ENCODE measurements at regions not wholly inside any gene's neighbourhood (a gene's known extent, or its start where the extent isn't known, plus 50 kb on each side); places are given as distances from the start of the nearest gene placed in this dataset.

GRCh38 chr3:67278015-67278618, 280.0 kb downstream of the KBTBD8 start:
- Histone ChIP-seq H3K4me1 (ENCODE audit: control insufficient read depth, insufficient read depth, low read length) (no peaks in the 10 kb centered on the region), H3K9me3 (ENCODE audit: control insufficient read depth, insufficient read depth, low read length) (peaks cover 2% of the 10 kb centered on the region), H3K4me3 (ENCODE audit: low read length) (no peak overlapping the region), H3K36me3 (ENCODE audit: control insufficient read depth, insufficient read depth, low read length) (no peaks in the 10 kb centered on the region), H3K27ac (ENCODE audit: low read length) (no peak overlapping the region), H3K27me3 (ENCODE audit: control insufficient read depth, insufficient read depth, low read length) (no peaks in the 10 kb centered on the region)
- Mint-ChIP-seq H3K27ac (no peak overlapping the region), H3K4me1 (no peaks in the 10 kb centered on the region), H3K27me3 (ENCODE audit: low read depth in 2 of 2) (no peaks in the 10 kb centered on the region), H3K9me3 (peaks cover 11 to 16% of the 10 kb centered on the region in 2 donors), H3K36me3 (no peaks in the 10 kb centered on the region), H3K4me3 (no peak overlapping the region)
- no peak for ATAC-seq
- DNase-seq, result no peak
- WGBS (ENCODE audit: insufficient coverage), result 86% methylated on average over 3 of the region's 3 CpGs
- intact Hi-C loops (cut with micrococcal nuclease), result no loop called here
- TF ChIP-seq CTCF (IDR thresholded peaks at IDR 0.05), result no peak

- WGBS (ENCODE audit: insufficient coverage), result 95% methylated on average over 2 of the region's 2 CpGs
- Histone ChIP-seq H3K4me1 (ENCODE audit: control insufficient read depth, insufficient read depth, low read length) (no peaks in the 10 kb centered on the region), H3K27me3 (ENCODE audit: control insufficient read depth, insufficient read depth, low read length) (no peaks in the 10 kb centered on the region), H3K27ac (ENCODE audit: low read length) (no peak overlapping the region), H3K9me3 (ENCODE audit: control insufficient read depth, insufficient read depth, low read length) (peaks cover 2% of the 10 kb centered on the region), H3K4me3 (ENCODE audit: low read length) (no peak overlapping the region), H3K36me3 (ENCODE audit: control insufficient read depth, insufficient read depth, low read length) (no peaks in the 10 kb centered on the region)
- Mint-ChIP-seq H3K4me3 (no peak overlapping the region), H3K36me3 (no peaks in the 10 kb centered on the region), H3K27ac (no peak overlapping the region), H3K27me3 (ENCODE audit: low read depth in 2 of 2) (no peaks in the 10 kb centered on the region), H3K9me3 (peaks cover 14 to 18% of the 10 kb centered on the region in 2 donors), H3K4me1 (no peaks in the 10 kb centered on the region)
- ATAC-seq (no peak), DNase-seq (no peak)
- no peak for TF ChIP-seq CTCF (IDR thresholded peaks at IDR 0.05)
- intact Hi-C loops (cut with micrococcal nuclease), result no loop called here
Observed at GRCh38 chr3:67286586-67286985, 288.5 kb downstream of the KBTBD8 start.

GRCh38 chr3:67288466-67289106, 290.5 kb downstream of the KBTBD8 start:
- no peaks in the 10 kb centered on the region for H3K27me3 Mint-ChIP-seq (ENCODE audit: low read depth in 2 of 2)
- TF ChIP-seq CTCF (IDR thresholded peaks at IDR 0.05), result no peak
- H3K36me3 Mint-ChIP-seq, result no peaks in the 10 kb centered on the region
- ATAC-seq, result no peak
- no peak overlapping the region for H3K4me3 Mint-ChIP-seq
- H3K27ac Mint-ChIP-seq, result no peak overlapping the region
- intact Hi-C loops (cut with micrococcal nuclease), result no loop called here
- no peaks in the 10 kb centered on the region for H3K4me1 ChIP-seq (ENCODE audit: control insufficient read depth, insufficient read depth, low read length)
- no peak overlapping the region for H3K4me3 ChIP-seq (ENCODE audit: low read length)
- no peaks in the 10 kb centered on the region for H3K9me3 ChIP-seq (ENCODE audit: control insufficient read depth, insufficient read depth, low read length)
- no peaks in the 10 kb centered on the region for H3K36me3 ChIP-seq (ENCODE audit: control insufficient read depth, insufficient read depth, low read length)
- peaks cover 8 to 12% of the 10 kb centered on the region in 2 donors for H3K9me3 Mint-ChIP-seq
- no CpG with 5 or more reads among the region's 1 CpG for WGBS (ENCODE audit: insufficient coverage)
- H3K27ac ChIP-seq (ENCODE audit: low read length), result no peak overlapping the region
- no peaks in the 10 kb centered on the region for H3K4me1 Mint-ChIP-seq
- no peak for DNase-seq
- H3K27me3 ChIP-seq (ENCODE audit: control insufficient read depth, insufficient read depth, low read length), result no peaks in the 10 kb centered on the region

GRCh38 chr3:67289626-67290025, 291.5 kb downstream of the KBTBD8 start:
- Mint-ChIP-seq H3K4me3 (no peak overlapping the region), H3K9me3 (peaks cover 4 to 12% of the 10 kb centered on the region in 2 donors), H3K36me3 (no peaks in the 10 kb centered on the region), H3K27me3 (ENCODE audit: low read depth in 2 of 2) (no peaks in the 10 kb centered on the region), H3K27ac (no peak overlapping the region), H3K4me1 (no peaks in the 10 kb centered on the region)
- no peak overlapping the region for H3K27ac ChIP-seq (ENCODE audit: low read length)
- WGBS (ENCODE audit: insufficient coverage), result 100% methylated on average over 1 of the region's 1 CpG
- no peak for TF ChIP-seq CTCF (IDR thresholded peaks at IDR 0.05)
- H3K27me3 ChIP-seq (ENCODE audit: control insufficient read depth, insufficient read depth, low read length), result no peaks in the 10 kb centered on the region
- H3K9me3 ChIP-seq (ENCODE audit: control insufficient read depth, insufficient read depth, low read length), result no peaks in the 10 kb centered on the region
- intact Hi-C loops (cut with micrococcal nuclease), result no loop called here
- ATAC-seq, result no peak
- H3K36me3 ChIP-seq (ENCODE audit: control insufficient read depth, insufficient read depth, low read length), result no peaks in the 10 kb centered on the region
- no peak for DNase-seq
- H3K4me3 ChIP-seq (ENCODE audit: low read length), result no peak overlapping the region
- H3K4me1 ChIP-seq (ENCODE audit: control insufficient read depth, insufficient read depth, low read length), result no peaks in the 10 kb centered on the region
